GM12878 (cell line): ENCODE measurements at regions not wholly inside any gene's neighbourhood (a gene's known extent, or its start where the extent isn't known, plus 50 kb on each side); places are given as distances from the start of the nearest gene placed in this dataset.

Experiments
- BRCA1 ChIP-seq: IDR thresholded peaks from 2 replicates; pipeline ENCODE4 v1.6.1; 2011; ENCODE audit warnings: low read depth, low read length, improper control_type of control experiment
- CBFB ChIP-seq: IDR thresholded peaks from 2 replicates; pipeline ENCODE4 v1.6.1; 2016; ENCODE audit warnings: antibody characterized with exemption, low read depth
- CTCF ChIP-seq, 3 experiments: IDR thresholded peaks in 2 of 3; conservative IDR thresholded peaks in 1 of 3; 2 replicates each; pipeline ENCODE4 v1.5.1; 2011; ENCODE audit warnings: low read depth in 3 of 3, low read length in 3 of 3, mild to moderate bottlenecking in 3 of 3, control low read depth in 2 of 3, moderate library complexity in 2 of 3, inconsistent platforms in 1 of 3, mixed read lengths in 1 of 3; ENCODE audit not compliant: control insufficient read depth in 2 of 3, insufficient read depth in 1 of 3; ENCODE audit errors: extremely low read depth in 1 of 3
- EGR1 ChIP-seq, 2 experiments: IDR thresholded peaks; 1 replicate in 1 of 2; 2 replicates in 1 of 2; pipeline ENCODE4 v1.6.1; 2011 to 2012; ENCODE audit warnings: low read depth in 2 of 2, low read length in 2 of 2, borderline replicate concordance in 1 of 2, mild to moderate bottlenecking in 1 of 2, moderate library complexity in 1 of 2
- MAX ChIP-seq: IDR thresholded peaks from 2 replicates; pipeline ENCODE4 v1.6.1; 2012; ENCODE audit warnings: low read depth, low read length, improper control_type of control experiment
- NFIC ChIP-seq: IDR thresholded peaks from 2 replicates; pipeline ENCODE4 v1.6.1; 2012; ENCODE audit warnings: low read depth, mild to moderate bottlenecking, inconsistent platforms, low read length, moderate library complexity
- NFYB ChIP-seq: IDR thresholded peaks from 2 replicates; pipeline ENCODE4 v1.6.1; 2011; ENCODE audit warnings: low read depth, mild to moderate bottlenecking, low read length, improper control_type of control experiment, moderate library complexity; ENCODE audit not compliant: insufficient read depth
- NR2C2 ChIP-seq: IDR thresholded peaks from 2 replicates; pipeline ENCODE4 v1.6.1; 2011; ENCODE audit warnings: borderline replicate concordance, low read depth; ENCODE audit not compliant: control insufficient read depth, insufficient read length
- POLR2A ChIP-seq: IDR thresholded peaks from 2 replicates; pipeline ENCODE4 v1.6.1; 2011; ENCODE audit warnings: low read depth, mild to moderate bottlenecking, low read length
- REST ChIP-seq: IDR thresholded peaks from 2 replicates; pipeline ENCODE4 v1.6.1; 2012; ENCODE audit warnings: mild to moderate bottlenecking, low read depth, low read length
- SP1 ChIP-seq: IDR thresholded peaks from one replicate; pipeline ENCODE4 v1.6.1; 2011; ENCODE audit warnings: low read depth, low read length

GRCh38 chr7:125618516-125618915 lies 688.9 kb upstream of the POT1 start:
- TF ChIP-seq CBFB = no peak
- no peak for TF ChIP-seq REST
- no peak for TF ChIP-seq SP1
- TF ChIP-seq POLR2A = no peak
- no peak for TF ChIP-seq CTCF (IDR thresholded peaks at IDR 0.05 in 2 of 3, conservative IDR thresholded peaks at IDR 0.05 in 1 of 3; ENCODE audit: control insufficient read depth in 2 of 3, extremely low read depth in 1 of 3, insufficient read depth in 1 of 3, low read depth in 3 of 3, low read length in 3 of 3)
- TF ChIP-seq NFIC = no peak
- no peak for TF ChIP-seq NR2C2
- no peak for TF ChIP-seq NFYB
- no peak for TF ChIP-seq BRCA1
- no peak for TF ChIP-seq MAX
- TF ChIP-seq EGR1 (IDR thresholded peaks at IDR 0.05; ENCODE audit: borderline replicate concordance in 1 of 2, low read depth in 2 of 2, low read length in 2 of 2) = no peak
